ENCODE measurements at regions not wholly inside any gene's neighbourhood (a gene's known extent, or its start where the extent isn't known, plus 50 kb on each side); places are given as distances from the start of the nearest gene placed in this dataset.

DNA sequence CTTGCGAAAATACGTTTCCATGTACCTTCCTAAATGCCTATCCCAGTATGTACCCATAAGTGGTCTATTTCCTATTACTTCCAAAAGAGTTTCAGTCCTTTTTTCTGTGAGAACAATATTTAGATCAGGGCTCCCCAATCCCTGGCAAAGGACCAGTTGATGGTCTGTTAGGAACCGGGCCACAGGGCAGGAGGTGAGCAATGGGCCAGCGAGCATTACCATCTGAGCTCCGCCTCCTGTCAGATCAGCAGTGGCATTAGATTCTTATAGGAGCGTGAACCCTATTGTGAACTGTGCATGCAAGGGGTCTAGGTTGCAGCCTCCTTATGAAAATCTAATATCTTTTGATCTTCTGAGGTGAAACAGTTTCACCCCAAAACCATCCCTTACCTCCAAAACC lies 859.1 kb downstream of the SLITRK6 start:
- no peak for TF ChIP-seq POLR2AphosphoS5 (IDR thresholded peaks at IDR 0.05; ENCODE audit: low read depth, low read length)
- no peak for TF ChIP-seq TAF1 (IDR thresholded peaks at IDR 0.05; ENCODE audit: borderline replicate concordance, low read depth, low read length)
- TF ChIP-seq POLR2A (IDR thresholded peaks at IDR 0.05; ENCODE audit: low read depth, low read length): no peak
- DNase-seq (ENCODE audit: insufficient read length) (no peak), FAIRE-seq (no peak)

DNA sequence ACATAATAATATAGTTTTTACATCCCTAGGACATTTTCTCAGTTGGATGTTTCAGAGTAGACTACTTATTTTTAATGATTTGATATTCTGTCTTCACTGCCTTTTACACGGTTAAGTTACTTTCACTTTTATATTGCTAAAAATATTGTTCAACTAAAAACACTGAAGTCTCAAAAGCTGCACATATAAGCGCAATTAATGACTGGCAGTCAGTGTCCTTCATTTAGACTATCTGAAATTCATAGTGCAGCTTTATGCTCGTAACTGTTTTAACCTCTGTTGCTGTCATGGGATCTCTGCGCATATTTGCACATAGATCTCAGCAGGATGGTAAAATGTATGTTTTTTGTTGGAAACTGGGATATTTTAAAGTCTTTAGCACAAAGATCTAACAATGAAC lies 864.3 kb downstream of the SLITRK6 start:
- DNase-seq (ENCODE audit: insufficient read length) (no peak), FAIRE-seq (no peak)
- TF ChIP-seq TAF1 (IDR thresholded peaks at IDR 0.05; ENCODE audit: borderline replicate concordance, low read depth, low read length): no peak
- no peak for TF ChIP-seq POLR2AphosphoS5 (IDR thresholded peaks at IDR 0.05; ENCODE audit: low read depth, low read length)
- no peak for TF ChIP-seq POLR2A (IDR thresholded peaks at IDR 0.05; ENCODE audit: low read depth, low read length)

DNA sequence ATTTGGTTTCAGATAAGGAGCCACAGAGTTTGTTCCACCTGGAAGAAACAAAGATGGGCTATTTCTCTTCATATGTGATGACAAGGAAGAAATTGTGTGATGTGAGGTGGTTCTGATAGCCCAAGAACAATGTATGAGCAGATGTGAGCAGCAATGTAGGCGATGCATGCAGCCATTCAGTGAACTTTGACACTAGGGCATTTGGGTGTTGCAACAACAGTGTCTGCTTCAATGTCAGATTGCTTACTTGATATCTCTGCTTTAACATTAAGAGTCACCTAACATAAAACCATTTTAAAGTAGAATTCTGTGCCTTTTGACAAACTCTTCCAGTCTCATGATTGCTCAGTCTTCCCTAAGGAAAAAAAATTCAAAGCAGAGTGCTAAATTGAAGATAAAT lies 865.4 kb downstream of the SLITRK6 start:
- FAIRE-seq: no peak

DNA sequence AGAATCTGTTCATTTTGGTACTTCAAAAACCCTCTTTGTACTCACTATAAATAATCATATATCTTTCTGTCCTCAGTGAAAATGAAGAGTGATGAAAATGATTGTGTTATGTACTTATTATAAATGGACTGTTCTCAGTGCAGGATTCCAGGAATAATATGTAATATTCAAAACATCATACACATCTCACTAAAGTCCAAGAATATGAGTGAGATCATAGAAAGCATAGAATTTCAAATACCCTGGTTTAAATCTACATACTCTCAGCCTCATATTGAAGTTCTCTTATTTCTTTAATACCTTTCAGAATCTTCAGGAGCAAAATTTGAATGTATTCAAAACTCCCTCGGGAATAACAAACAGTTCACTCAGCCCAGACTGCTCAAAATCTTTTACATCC lies 868.0 kb downstream of the SLITRK6 start:
- no peak for FAIRE-seq
- no peak for DNase-seq (ENCODE audit: insufficient read length)
- no peak for TF ChIP-seq TAF1 (IDR thresholded peaks at IDR 0.05; ENCODE audit: borderline replicate concordance, low read depth, low read length)
- TF ChIP-seq POLR2A (IDR thresholded peaks at IDR 0.05; ENCODE audit: low read depth, low read length): no peak
- no peak for TF ChIP-seq POLR2AphosphoS5 (IDR thresholded peaks at IDR 0.05; ENCODE audit: low read depth, low read length)

More for the DNA sequence above, 865.4 kb downstream of the SLITRK6 start:
- DNase-seq (ENCODE audit: insufficient read length): no peak
- no peak for TF ChIP-seq POLR2AphosphoS5 (IDR thresholded peaks at IDR 0.05; ENCODE audit: low read depth, low read length)
- TF ChIP-seq POLR2A (IDR thresholded peaks at IDR 0.05; ENCODE audit: low read depth, low read length): no peak
- TF ChIP-seq TAF1 (IDR thresholded peaks at IDR 0.05; ENCODE audit: borderline replicate concordance, low read depth, low read length): no peak

DNA sequence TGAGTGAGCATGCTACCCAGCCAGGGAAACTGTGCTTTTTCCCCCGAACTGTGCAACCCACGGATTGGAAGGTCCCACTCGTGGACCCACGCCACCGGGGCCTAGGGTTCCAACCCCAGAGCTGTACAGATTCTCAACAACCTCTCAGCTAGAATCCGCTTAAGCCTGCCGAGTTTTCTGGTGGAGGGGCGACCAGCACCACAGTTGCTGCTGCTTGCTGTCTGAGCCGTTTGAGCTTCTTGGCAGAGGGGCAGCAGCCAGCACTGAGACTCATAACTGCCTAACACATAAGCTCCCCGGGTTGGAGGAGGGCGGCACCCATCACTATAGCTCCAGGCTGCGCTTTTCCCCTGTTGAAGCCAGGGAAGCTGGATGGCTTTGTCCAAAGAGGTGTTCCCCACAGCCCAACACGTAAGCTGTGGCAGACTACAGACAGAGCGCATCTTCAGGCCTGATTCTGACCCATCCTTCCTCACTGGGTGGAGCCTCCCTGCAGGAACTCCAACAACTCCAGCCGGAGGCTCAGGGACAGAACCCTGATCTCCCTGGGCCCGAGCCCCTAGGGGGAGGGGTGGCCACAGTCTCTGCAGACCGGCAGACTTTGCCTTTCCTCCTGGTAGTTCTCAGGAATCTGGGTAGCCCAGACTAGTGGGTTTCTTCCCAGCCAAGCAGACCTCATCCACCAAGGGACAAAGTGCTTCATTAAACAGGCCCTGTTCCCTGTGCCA lies 871.6 kb downstream of the SLITRK6 start:
- DNase-seq (ENCODE audit: insufficient read length): no peak
- no peak for FAIRE-seq
- TF ChIP-seq TAF1 (IDR thresholded peaks at IDR 0.05; ENCODE audit: borderline replicate concordance, low read depth, low read length): no peak
- TF ChIP-seq POLR2AphosphoS5 (IDR thresholded peaks at IDR 0.05; ENCODE audit: low read depth, low read length): no peak
- TF ChIP-seq POLR2A (IDR thresholded peaks at IDR 0.05; ENCODE audit: low read depth, low read length): no peak

DNA sequence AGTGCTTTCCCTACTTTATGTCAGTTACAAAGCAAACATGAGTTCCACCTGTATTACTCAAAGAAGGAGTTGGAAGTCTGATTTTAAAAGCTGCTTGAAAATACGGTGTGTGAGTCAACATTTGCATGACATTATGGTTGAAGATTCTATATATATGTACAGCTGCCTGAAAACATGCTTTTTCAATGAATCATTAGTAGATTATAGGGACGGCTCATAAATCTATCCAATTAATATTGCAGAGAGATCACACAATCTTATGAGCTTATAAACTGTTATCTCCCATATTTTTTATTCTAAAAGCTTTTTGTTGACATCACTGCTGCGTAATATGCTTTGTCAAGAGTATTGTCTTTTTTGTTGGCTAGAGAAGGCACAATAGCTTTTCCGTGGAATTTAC lies 873.8 kb downstream of the SLITRK6 start:
- TF ChIP-seq TAF1 (IDR thresholded peaks at IDR 0.05; ENCODE audit: borderline replicate concordance, low read depth, low read length): no peak
- TF ChIP-seq POLR2A (IDR thresholded peaks at IDR 0.05; ENCODE audit: low read depth, low read length): no peak
- TF ChIP-seq POLR2AphosphoS5 (IDR thresholded peaks at IDR 0.05; ENCODE audit: low read depth, low read length): no peak
- no peak for DNase-seq (ENCODE audit: insufficient read length)
- FAIRE-seq: no peak

DNA sequence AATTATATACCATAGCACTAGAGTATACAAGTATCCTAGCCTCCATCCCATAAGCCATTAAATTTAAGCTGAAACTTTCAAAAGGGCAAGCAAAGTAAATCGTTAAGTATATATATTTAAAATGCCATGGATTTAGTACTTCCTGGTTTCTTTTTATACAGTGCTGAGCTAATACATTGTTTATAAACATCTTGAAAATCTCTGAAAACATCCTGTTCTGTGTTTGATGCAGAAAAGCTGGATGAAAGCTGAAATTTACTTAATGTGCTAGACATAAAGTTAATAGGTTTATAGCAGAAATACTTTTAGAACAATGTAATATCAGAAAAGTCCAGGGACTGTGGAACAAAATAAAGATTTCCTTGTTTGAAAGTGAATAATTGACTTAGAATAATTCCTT lies 875.4 kb downstream of the SLITRK6 start:
- DNase-seq (ENCODE audit: insufficient read length): no peak
- FAIRE-seq: no peak
- TF ChIP-seq POLR2AphosphoS5 (IDR thresholded peaks at IDR 0.05; ENCODE audit: low read depth, low read length) (no peak), TAF1 (IDR thresholded peaks at IDR 0.05; ENCODE audit: borderline replicate concordance, low read depth, low read length) (no peak), POLR2A (IDR thresholded peaks at IDR 0.05; ENCODE audit: low read depth, low read length) (no peak)

DNA sequence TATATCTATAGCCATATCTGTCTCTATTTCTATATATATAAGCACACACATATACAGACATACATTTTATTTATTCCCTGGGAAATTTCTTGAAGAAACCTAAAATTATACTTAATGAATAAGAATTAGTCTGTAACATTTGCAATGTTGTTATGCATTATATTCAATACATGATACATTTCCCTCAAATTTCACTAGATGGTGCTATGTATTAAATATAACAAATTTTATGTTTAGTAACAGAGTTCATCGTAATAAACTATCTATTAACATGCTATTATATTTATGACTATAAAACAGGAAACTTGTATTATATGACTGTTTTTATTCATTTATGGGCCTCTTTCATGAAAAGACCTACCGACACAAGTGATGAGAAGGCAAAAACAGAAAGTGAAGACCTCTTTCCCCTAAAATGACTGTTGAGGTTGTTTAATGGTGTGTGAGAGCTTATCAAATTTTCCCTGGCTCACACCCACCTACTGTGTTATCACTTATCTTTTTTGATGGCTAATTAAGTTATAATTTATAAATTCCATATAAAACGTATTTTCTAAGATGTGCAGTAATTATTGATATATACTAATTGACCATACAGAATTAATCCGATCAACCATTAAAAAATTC lies 881.9 kb downstream of the SLITRK6 start:
- FAIRE-seq (no peak), DNase-seq (ENCODE audit: insufficient read length) (no peak)
- TF ChIP-seq POLR2A (IDR thresholded peaks at IDR 0.05; ENCODE audit: low read depth, low read length) (no peak), TAF1 (IDR thresholded peaks at IDR 0.05; ENCODE audit: borderline replicate concordance, low read depth, low read length) (no peak), POLR2AphosphoS5 (IDR thresholded peaks at IDR 0.05; ENCODE audit: low read depth, low read length) (no peak)

DNA sequence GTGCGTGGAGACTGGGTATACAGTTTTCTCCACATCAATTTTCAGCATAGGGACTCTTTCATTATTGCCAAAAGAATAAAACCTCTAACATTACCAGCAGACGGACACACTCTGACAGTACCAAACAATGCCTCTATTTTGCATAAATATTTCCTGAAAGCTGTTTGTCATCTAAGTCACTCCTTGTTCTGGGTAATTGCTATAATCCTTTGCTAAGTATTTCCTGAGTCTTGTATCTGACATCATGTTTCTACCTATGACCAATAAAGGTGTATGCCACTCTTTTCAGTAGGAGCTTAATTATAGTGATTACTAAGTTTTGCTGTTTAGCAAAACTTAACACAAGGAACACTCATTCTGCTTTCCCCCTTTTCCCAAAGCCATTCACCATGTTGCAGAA lies 886.5 kb downstream of the SLITRK6 start:
- TF ChIP-seq POLR2A (IDR thresholded peaks at IDR 0.05; ENCODE audit: low read depth, low read length) (no peak), POLR2AphosphoS5 (IDR thresholded peaks at IDR 0.05; ENCODE audit: low read depth, low read length) (no peak), TAF1 (IDR thresholded peaks at IDR 0.05; ENCODE audit: borderline replicate concordance, low read depth, low read length) (no peak)

DNA sequence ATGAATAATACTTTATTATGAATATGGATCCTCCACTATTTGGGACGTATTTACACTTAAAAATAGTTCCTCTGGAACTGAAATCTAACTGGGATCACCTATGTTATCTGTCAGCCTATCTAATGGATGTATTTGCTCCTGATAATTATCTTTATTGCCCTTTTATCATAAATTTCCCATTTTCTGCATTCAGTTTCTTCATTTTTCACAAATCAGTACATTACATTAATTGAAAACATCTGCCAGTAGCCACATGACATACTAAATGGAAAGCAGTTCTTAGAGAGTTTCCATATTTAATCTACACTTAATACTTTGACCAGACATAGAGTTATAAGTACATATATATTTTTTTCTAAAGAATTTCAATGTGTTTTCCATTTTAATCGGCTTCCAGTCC lies 888.8 kb downstream of the SLITRK6 start:
- DNase-seq (ENCODE audit: insufficient read length): no peak
- TF ChIP-seq POLR2A (IDR thresholded peaks at IDR 0.05; ENCODE audit: low read depth, low read length) (no peak), TAF1 (IDR thresholded peaks at IDR 0.05; ENCODE audit: borderline replicate concordance, low read depth, low read length) (no peak), POLR2AphosphoS5 (IDR thresholded peaks at IDR 0.05; ENCODE audit: low read depth, low read length) (no peak)
- FAIRE-seq: no peak

More for the DNA sequence above, 886.5 kb downstream of the SLITRK6 start:
- FAIRE-seq (no peak), DNase-seq (ENCODE audit: insufficient read length) (no peak)

DNA sequence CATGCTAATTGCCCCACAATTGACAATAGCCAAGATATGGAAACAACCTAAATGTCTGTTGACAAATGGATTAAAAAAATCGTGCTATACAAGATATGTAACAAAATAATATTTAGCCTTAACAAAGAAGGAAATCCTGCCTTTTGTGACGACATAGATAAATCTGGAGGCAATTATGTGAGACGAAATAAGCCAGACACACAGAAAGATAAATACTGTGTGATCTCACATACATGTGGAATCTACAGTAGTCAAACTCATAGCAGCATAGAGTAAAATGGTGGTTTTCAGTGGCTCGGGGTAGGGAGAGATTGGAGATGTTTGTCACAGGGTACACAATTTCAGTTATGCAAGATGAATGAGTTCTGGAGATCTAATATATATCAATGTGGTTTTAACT lies 895.8 kb downstream of the SLITRK6 start:
- DNase-seq (ENCODE audit: insufficient read length) (no peak), FAIRE-seq (no peak)
- TF ChIP-seq POLR2AphosphoS5 (IDR thresholded peaks at IDR 0.05; ENCODE audit: low read depth, low read length) (no peak), POLR2A (IDR thresholded peaks at IDR 0.05; ENCODE audit: low read depth, low read length) (no peak), TAF1 (IDR thresholded peaks at IDR 0.05; ENCODE audit: borderline replicate concordance, low read depth, low read length) (no peak)

DNA sequence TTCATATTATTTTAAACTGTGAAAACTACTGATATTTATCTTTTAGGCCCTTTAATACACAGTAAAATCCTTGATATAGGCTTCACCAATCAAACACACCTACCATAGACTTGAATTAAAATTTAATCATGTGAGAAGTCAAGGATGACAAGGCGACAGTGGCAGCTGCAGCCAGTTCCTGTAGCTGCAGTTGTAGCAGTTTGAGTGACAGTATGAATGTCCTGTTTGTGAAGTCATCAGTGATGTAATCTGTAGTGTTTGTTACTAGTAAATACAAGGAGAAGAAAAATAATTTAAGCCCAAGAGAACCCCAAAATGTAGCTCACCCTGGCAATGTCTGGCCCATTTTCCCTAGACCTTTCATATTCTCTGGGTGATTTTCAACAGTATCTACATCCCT lies 897.0 kb downstream of the SLITRK6 start:
- FAIRE-seq: no peak
- TF ChIP-seq POLR2AphosphoS5 (IDR thresholded peaks at IDR 0.05; ENCODE audit: low read depth, low read length) (no peak), TAF1 (IDR thresholded peaks at IDR 0.05; ENCODE audit: borderline replicate concordance, low read depth, low read length) (no peak), POLR2A (IDR thresholded peaks at IDR 0.05; ENCODE audit: low read depth, low read length) (no peak)
- no peak for DNase-seq (ENCODE audit: insufficient read length)
